GM23248 (cell line): ENCODE measurements at regions not wholly inside any gene's neighbourhood (a gene's known extent, or its start where the extent isn't known, plus 50 kb on each side); places are given as distances from the start of the nearest gene placed in this dataset.

Experiments used
- DNase-seq: peaks from one replicate; pipeline ENCODE4 v3.0.0-alpha.2; 2015
- H2AFZ ChIP-seq: fragments of 200-600 bp; sonication (generic); 2 replicates; pipeline ENCODE4 v1.6.1; 2016; ENCODE audit warnings: antibody characterized with exemption
- H3F3A ChIP-seq: fragments of 200-600 bp; sonication (generic); 2 replicates; pipeline ENCODE4 v1.6.1; 2016; ENCODE audit warnings: mild to moderate bottlenecking, antibody characterized with exemption, mixed run types; ENCODE audit not compliant: insufficient read depth
- H3K27ac ChIP-seq: fragments of 200-600 bp; sonication (generic); 2 replicates; pipeline ENCODE4 v1.5.1; 2016; ENCODE audit warnings: mild to moderate bottlenecking
- H3K27me3 ChIP-seq: fragments of 200-600 bp; sonication (generic); replicated peaks from 2 replicates; pipeline ENCODE4 v1.6.1; 2016; ENCODE audit warnings: mild to moderate bottlenecking; ENCODE audit not compliant: insufficient read depth
- H3K36me3 ChIP-seq: fragments of 200-600 bp; sonication (generic); 2 replicates; pipeline ENCODE4 v1.6.1; 2016; ENCODE audit warnings: low read depth, mild to moderate bottlenecking
- H3K4me1 ChIP-seq: fragments of 200-600 bp; sonication (generic); 2 replicates; pipeline ENCODE4 v1.6.1; 2016; ENCODE audit warnings: mild to moderate bottlenecking; ENCODE audit not compliant: insufficient read depth
- H3K4me2 ChIP-seq: fragments of 200-600 bp; sonication (generic); one replicate; pipeline ENCODE4 v1.6.1; 2016; ENCODE audit warnings: mild to moderate bottlenecking; ENCODE audit not compliant: unreplicated experiment
- H3K4me3 ChIP-seq: fragments of 200-600 bp; sonication (generic); 2 replicates; pipeline ENCODE4 v1.5.1; 2016; ENCODE audit warnings: mild to moderate bottlenecking
- H3K79me2 ChIP-seq: fragments of 200-600 bp; sonication (generic); 2 replicates; pipeline ENCODE4 v1.6.1; 2016; ENCODE audit warnings: mild to moderate bottlenecking; ENCODE audit not compliant: insufficient read depth
- H3K9ac ChIP-seq: fragments of 200-600 bp; sonication (generic); 2 replicates; pipeline ENCODE4 v1.6.1; 2016; ENCODE audit warnings: mild to moderate bottlenecking
- H3K9me2 ChIP-seq: fragments of 200-600 bp; sonication (generic); 2 replicates; pipeline ENCODE4 v1.6.1; 2016; ENCODE audit warnings: mixed run types, mild to moderate bottlenecking, moderate library complexity; ENCODE audit not compliant: insufficient read depth
- H3K9me3 ChIP-seq: fragments of 200-600 bp; sonication (generic); one replicate; pipeline ENCODE4 v1.6.1; 2017; ENCODE audit warnings: low read depth
- H4K20me1 ChIP-seq: fragments of 200-600 bp; sonication (generic); 2 replicates; pipeline ENCODE4 v1.6.0; 2016; ENCODE audit not compliant: insufficient read depth
- EZH2 ChIP-seq: fragments of 200-600 bp; sonication (generic); IDR thresholded peaks from 2 replicates; pipeline ENCODE4 v1.6.1; 2018; ENCODE audit warnings: antibody characterized with exemption, mild to moderate bottlenecking; ENCODE audit not compliant: insufficient read depth, poor library complexity, severe bottlenecking
- EZH2phosphoT487 ChIP-seq: fragments of 200-600 bp; sonication (generic); IDR thresholded peaks from 2 replicates; pipeline ENCODE4 v1.6.1; 2018; ENCODE audit warnings: antibody characterized with exemption, moderate library complexity, mild to moderate bottlenecking, low read depth; ENCODE audit not compliant: insufficient read depth
- WGBS, 2 experiments: methylation state at CpG; one replicate each; pipeline ENCODE4 v1.1.6; 2015 to 2017; ENCODE audit warnings: low lambda C conversion rate in 2 of 2, low coverage in 1 of 2; ENCODE audit errors: missing lambda C conversion rate in 2 of 2; 5-methylcytosine and 5-hydroxymethylcytosine counted together
- in situ Hi-C: fragments of 300-500 bp; cut with MboI; formaldehyde crosslinking; loops from 2 replicates; pipeline ENCODE4 v1.15.0; 2020

GRCh38 chr11:15839061-15839460, 517.3 kb downstream of the SOX6 start:
- no peak overlapping the region for H3K27ac ChIP-seq
- H3K4me2 ChIP-seq, result no peak overlapping the region
- H4K20me1 ChIP-seq, result no peaks in the 10 kb centered on the region
- H3K9ac ChIP-seq, result no peak overlapping the region
- H3F3A ChIP-seq, result no peaks in the 10 kb centered on the region
- TF ChIP-seq EZH2 (no peak), EZH2phosphoT487 (no peak)
- WGBS, 2 experiments, result 23% methylated on average over 3 of the region's 3 CpGs
- 0 out of 2 replicates have a peak, but pooled peaks cover 5% of the 10 kb centered on the region for H3K27me3 ChIP-seq
- no peaks in the 10 kb centered on the region for H3K36me3 ChIP-seq
- no peaks in the 10 kb centered on the region for H3K9me2 ChIP-seq
- no peaks in the 10 kb centered on the region for H3K79me2 ChIP-seq
- in situ Hi-C loops, result no loop called here
- no peaks in the 10 kb centered on the region for H3K4me1 ChIP-seq
- H3K4me3 ChIP-seq, result no peak overlapping the region
- no peak overlapping the region for H2AFZ ChIP-seq
- no peak for DNase-seq
- H3K9me3 ChIP-seq, result no peaks in the 10 kb centered on the region

DNA sequence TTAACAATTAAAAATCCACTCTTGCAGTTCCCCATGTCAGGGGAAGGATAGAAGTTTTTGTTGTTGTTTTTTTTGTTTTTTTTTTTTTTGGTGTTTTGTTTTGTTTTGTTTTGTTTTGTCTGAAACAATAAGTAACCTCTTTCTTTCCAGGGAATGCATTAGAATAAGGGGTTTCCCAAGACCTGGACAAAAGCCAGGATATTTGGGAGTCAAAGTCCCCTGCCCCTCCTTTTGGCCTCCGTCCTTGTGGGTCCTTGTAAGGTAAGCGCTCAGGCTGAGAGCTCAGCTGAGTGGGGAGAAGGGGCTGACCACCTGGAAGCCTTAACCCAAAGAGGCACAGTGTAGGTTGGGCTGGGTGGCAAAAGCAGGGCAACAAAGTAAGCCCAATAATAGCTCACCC, 515.4 kb downstream of the SOX6 start:
- in situ Hi-C loops, result no loop called here
- H3K27me3 ChIP-seq, result peaks cover 10% of the 10 kb centered on the region; the same call in 1 of the 2 replicates
- H3K9me2 ChIP-seq, result no peaks in the 10 kb centered on the region
- no peaks in the 10 kb centered on the region for H3K79me2 ChIP-seq
- H3K4me3 ChIP-seq, result no peak overlapping the region
- no peak overlapping the region for H3K9ac ChIP-seq
- no peak overlapping the region for H3K4me2 ChIP-seq
- H3K9me3 ChIP-seq, result no peaks in the 10 kb centered on the region
- no peaks in the 10 kb centered on the region for H3K4me1 ChIP-seq
- H3K36me3 ChIP-seq, result no peaks in the 10 kb centered on the region
- TF ChIP-seq EZH2phosphoT487 (no peak), EZH2 (no peak)
- WGBS, 2 experiments, result 48 to 54% methylated on average over 2 of the region's 2 CpGs
- H4K20me1 ChIP-seq, result no peaks in the 10 kb centered on the region
- H3F3A ChIP-seq, result no peaks in the 10 kb centered on the region
- no peak overlapping the region for H2AFZ ChIP-seq
- DNase-seq, result no peak
- no peak overlapping the region for H3K27ac ChIP-seq

GRCh38 chr11:15841931-15842740, 514.2 kb downstream of the SOX6 start:
- Histone ChIP-seq H3K9me2 (no peaks in the 10 kb centered on the region), H3K4me2 (no peak overlapping the region), H3K79me2 (no peaks in the 10 kb centered on the region), H3K27ac (no peak overlapping the region), H3K4me3 (no peak overlapping the region), H3K4me1 (no peaks in the 10 kb centered on the region), H2AFZ (no peak overlapping the region), H3K36me3 (no peaks in the 10 kb centered on the region), H3K9ac (no peak overlapping the region), H3K9me3 (no peaks in the 10 kb centered on the region), H3K27me3 (peaks cover 10% of the 10 kb centered on the region; the same call in 1 of the 2 replicates), H3F3A (no peaks in the 10 kb centered on the region), H4K20me1 (no peaks in the 10 kb centered on the region)
- TF ChIP-seq EZH2phosphoT487 (no peak), EZH2 (no peak)
- 51 to 56% methylated on average over 6 of the region's 6 CpGs for WGBS, 2 experiments
- no peak for DNase-seq
- in situ Hi-C loops, result no loop called here

GRCh38 chr11:15843309-15843872, 513.0 kb downstream of the SOX6 start:
- Histone ChIP-seq H3K27me3 (peaks cover 10% of the 10 kb centered on the region; the same call in 1 of the 2 replicates), H3K36me3 (no peaks in the 10 kb centered on the region), H3K79me2 (no peaks in the 10 kb centered on the region), H3K9ac (no peak overlapping the region), H3K4me3 (no peak overlapping the region), H3F3A (no peaks in the 10 kb centered on the region), H3K27ac (no peak overlapping the region), H3K9me3 (no peaks in the 10 kb centered on the region), H3K4me1 (no peaks in the 10 kb centered on the region), H3K9me2 (no peaks in the 10 kb centered on the region), H2AFZ (no peak overlapping the region), H3K4me2 (no peak overlapping the region), H4K20me1 (no peaks in the 10 kb centered on the region)
- WGBS, 2 experiments, result 7 to 14% methylated on average over 8 to 10 of the region's 10 CpGs
- in situ Hi-C loops, result no loop called here
- TF ChIP-seq EZH2, result no peak
- no peak for TF ChIP-seq EZH2phosphoT487
- no peak for DNase-seq
